HG03103 (cell line): ENCODE measurements at regions not wholly inside any gene's neighbourhood (a gene's known extent, or its start where the extent isn't known, plus 50 kb on each side); places are given as distances from the start of the nearest gene placed in this dataset.
"Not testable (repeated sequence)": the region's sequence is repeated elsewhere in the genome, so short reads cannot be mapped to it uniquely, and the experiment has no call there.

Source experiments
- ATAC-seq: cut with Tn5 transposase; IDR thresholded peaks from one replicate; pipeline ENCODE4 v1.9.1; 2021; ENCODE audit warnings: low read depth; ENCODE audit not compliant: unreplicated experiment

DNA sequence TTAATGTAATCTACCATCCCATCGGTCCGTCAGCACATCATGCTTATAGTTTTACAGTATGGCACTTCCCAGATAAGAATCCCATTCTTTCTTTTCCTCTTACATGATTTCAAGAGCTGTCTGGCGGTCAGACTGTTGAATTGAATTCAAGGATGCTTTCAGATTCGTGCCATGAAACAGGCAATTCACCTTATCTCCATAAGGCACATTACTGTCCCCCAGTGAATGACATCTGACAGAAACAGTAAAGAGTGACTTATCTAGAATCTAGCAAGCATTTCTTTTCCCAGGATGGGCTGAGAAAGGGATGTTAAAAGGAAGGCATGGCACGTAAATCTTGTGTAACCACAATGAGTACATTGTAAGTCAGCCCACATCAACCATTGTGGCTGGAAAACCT is 61.1 kb upstream of the SEM1 start:
- ATAC-seq, result no peak

DNA sequence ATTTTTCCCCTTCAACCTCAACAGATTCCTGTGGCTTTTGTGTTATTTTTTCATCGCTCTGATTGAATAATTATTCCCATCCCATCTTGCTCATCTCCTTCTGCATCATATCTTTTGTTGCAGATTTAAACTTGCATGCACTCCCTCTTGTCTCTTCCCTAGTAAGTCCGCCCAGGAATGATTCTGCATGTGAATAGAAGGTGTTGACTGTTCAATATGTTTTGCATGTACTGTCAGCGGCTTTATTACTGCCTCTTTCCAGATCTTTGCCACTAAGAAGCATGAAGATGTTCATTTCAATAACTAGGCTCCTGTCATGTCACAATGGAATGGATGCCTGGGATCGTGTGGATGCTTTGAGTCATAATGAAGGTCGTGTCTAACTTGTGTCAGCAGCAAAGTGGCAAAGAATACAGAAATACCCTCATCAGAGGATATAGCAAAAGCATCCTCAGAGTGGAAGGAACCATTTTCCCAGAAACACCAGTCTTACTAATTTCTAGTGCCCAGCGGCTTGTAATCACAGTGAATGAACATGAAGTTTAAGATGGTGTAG is 62.6 kb upstream of the SEM1 start:
- no peak for ATAC-seq

DNA sequence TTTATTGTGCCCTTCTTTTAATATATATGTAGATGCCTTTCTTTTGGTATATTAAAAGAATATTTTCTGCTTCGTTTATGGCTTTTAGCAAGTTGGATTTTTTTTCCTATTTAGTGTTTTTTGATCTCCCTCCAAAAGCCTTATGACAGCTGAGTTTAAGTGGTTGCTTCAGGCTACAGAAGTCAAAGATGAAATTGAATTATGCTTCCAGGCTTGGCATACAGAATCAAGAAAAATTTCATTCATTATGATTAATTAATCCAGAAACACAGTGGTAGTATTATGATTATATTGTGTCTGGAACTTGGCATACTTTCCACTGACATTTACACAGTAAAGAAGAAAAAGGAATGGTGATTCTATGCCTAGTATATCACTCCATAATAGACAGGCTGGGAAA is 63.8 kb upstream of the SEM1 start:
- no peak for ATAC-seq

DNA sequence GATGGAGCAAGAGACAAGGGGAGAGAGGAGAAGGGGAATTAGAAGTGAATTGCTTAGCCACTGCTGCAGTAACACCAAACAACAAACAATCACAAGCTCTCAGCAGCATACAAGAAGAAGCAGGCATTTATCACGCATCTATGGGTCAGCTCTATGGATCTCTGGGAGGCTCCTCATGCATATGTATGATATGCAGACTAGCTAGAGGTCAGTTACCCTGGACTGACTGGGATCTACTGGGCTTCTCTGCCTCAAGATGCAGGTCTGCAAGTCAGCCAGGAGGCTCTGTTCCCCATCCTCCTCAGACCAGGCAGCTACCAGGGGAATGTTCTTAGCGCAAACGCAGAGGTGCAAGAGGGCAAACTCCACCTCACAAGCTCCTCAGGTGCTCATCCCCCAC is 64.7 kb upstream of the SEM1 start:
- ATAC-seq, result no peak

DNA sequence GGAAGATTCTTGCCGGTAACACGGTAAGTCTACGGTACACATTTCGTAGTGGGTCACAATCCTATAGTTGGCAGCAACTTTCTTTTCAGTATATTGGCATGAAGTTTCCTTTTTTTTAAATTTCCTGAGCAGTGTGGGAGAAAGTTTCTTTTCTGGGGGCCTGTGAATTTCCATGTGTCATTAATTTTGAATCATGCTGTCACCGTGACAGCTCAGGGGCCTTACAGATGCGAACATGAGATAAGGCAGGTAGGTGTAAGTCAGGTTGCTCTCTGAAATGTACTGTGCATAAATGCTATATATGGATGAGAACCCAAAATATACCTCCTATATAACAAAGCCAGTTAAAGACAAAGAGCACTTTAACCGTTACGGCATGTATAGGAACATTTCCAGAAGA is 65.4 kb upstream of the SEM1 start:
- no peak for ATAC-seq

DNA sequence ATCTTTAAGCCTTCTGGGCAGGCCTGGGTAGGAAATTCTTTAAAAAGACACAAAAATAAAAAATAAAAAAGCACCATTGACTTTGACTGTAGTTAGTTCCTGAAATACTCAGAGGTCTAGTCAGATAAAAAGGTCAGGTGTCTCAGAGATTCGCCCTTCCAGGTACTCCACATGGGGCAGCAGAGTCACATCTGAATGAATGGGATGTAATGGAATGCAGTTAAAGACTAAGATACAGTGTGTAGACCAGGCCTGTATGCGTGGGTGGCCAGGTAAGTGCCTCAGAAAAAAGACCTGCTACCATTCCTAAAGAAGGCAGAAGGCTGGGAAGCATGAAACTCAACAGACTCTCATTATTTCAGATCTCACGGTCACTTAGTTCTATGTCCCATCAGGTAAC is 68.6 kb upstream of the SEM1 start:
- ATAC-seq, result no peak

DNA sequence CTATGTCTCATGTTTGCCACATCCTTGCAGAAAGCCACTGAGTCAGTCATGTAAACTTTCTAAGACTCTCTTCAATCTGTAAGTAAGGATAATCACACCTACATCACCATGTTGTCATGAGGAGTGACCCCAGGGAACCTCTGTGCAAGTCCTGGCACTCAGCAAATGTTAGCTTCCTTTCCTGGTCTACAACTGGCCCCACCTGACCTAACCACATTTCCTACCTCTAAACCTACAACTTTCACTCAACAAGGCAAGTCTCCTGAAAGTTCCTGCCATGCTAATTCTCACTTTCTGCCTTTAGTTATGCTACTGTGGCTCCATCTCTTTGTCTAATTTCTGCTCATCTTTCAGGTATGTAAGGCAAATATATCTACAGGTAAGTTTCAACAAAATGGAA is 72.3 kb upstream of the SEM1 start:
- no peak for ATAC-seq

DNA sequence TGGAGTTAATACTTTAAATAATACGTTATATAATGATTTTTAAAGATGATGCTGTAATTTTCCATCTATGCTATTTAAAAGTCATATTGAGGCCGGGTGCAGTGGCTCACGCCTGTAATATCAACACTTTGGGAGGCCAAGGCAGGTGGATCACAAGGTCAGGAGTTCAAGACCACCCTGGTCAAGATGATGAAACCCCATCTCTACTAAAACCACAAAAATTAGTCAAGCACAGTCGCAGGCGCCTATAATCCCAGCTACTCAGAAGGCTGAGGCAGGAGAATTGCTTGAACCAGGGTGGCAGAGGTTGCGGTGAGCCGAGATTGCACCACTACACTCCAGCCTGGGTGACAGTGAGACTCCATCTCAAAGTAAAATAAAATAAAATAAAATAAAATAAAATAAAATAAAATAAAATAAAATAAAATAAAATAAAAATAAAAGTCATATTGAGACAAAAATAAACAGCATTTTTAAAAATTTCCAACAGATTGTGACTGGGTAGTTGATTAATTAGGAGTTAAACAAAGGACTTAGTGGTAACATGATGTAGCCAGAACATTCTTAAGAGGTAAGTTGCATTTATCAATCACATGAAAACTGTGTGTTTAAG is 73.1 kb upstream of the SEM1 start:
- not testable (repeated sequence) for ATAC-seq

DNA sequence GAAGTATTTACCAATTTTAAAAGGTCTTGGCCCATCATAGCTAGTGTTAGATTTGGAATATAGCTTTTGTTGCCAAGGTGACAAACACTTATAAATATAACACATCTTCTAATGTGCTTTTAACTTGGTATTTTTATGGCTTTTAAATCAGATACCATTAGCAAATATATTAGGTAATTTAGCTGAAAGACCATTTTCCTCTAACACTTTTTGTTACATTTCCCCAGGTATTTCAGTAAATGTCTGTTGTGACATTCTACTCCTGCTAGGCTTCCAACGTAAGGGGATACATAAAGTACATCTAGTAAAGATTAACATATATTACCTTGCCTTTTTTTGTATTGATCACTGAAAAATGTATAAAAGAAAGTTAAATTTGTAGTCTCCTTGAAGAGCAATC is 75.0 kb upstream of the SEM1 start:
- ATAC-seq, result no peak

DNA sequence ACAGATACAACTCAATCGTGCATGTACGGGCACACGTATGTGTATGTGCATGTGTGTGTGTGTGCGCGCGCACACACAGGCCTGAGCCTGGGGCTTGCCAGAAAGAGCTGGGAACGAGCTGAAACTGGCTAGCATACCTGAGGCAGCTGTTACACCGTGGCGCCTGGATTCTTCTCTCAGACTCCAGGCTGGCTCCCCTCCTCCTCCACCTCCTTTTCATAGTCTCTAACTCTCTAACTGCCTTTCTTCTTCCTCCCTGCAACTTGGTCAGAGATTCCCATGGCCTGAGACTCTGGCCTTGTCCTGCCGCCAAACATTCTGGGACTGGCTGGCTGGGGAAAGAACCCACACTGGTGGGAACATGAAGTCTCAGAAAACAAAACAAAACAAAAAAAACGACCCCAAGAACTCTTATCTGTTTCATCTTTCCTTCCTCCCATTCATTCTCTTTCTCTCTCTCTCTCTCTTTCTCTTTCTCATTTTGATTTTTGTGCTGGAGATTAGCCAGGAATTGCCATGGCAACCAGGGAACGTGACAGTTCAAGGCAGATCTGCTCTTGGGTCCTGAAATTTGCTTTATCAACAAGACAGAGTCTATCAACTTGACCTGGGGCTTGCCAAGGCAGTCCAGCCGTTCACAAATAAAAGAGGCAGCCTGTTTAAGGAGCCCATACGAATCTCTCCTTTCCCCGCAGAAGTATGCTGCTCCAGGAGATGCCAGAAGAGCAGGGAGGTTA is 76.8 kb upstream of the SEM1 start:
- ATAC-seq, result no peak

DNA sequence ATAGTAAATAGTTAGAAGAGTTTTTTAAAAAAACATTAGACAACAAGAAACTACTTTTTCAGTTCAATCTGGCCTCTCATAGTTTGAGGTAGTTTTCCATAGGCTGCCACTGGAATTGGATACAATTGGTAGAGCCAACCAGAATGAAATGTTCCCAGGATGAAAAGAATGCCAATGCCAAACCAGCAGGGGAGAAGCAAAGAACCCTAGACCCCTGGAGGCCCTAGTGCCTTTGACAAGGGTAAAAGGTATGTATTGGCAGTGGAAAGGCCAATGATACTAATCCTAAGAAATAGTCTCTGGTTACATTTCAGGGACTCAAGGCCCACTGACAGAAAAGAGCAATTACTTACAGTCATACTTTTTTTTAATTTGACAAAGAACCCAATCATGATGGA is 77.4 kb upstream of the SEM1 start:
- no peak for ATAC-seq

DNA sequence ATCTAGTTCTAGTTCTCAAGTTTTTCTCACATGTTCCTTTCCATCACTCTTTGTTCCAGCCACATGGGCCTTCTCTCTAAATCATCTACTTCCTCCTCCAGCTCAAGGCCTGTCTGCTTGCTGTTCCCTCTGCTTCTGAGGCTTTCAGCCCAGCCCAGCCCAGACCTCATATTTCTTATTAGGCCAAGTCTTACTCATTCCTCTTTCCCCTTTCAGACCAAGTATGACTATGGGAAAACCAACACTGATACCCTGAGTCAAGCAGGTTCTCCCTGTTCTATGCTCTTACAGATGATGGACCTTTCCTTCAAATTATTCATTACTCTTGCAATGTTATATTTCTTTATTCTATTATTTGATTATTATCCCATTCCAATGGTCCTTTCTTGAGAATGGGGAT is 80.3 kb upstream of the SEM1 start:
- ATAC-seq, result no peak

DNA sequence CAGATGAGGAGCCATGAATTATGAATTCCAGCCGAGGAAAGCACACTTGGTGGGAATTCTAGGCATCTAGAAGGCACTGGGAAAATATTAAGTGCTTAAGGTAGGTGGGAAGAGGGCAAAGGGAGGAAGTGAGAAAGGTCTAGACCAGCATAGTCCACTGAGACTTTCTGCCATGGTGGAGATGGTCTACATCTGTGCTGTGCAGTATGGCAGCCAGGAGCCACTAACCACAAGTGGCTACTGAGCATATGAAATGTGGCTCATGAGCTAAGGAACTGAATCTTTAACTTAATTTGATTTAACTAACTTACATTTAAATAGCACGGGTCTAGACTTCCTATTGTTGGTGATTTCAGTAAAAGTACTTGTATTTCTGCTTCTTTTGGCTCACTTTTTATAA is 82.5 kb upstream of the SEM1 start:
- no peak for ATAC-seq

DNA sequence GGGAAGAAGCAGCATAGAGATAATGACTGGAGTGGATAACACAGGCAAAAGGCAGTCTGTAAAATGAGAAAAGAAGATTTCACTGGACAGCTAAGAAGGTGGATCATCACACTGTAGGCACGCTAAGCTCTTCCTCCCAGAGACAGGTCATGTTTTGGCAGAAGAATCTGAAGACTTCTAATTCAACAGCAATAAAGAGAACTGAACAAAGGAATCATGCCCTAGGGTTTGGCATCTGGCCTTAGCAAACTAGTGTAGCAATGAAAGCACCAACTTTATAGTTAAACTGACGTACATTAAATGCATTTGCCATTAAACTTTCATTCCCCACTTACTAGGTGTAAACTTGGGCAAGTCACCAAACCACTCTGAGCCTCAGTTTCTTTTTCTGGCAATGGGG is 84.4 kb upstream of the SEM1 start:
- ATAC-seq, result no peak

DNA sequence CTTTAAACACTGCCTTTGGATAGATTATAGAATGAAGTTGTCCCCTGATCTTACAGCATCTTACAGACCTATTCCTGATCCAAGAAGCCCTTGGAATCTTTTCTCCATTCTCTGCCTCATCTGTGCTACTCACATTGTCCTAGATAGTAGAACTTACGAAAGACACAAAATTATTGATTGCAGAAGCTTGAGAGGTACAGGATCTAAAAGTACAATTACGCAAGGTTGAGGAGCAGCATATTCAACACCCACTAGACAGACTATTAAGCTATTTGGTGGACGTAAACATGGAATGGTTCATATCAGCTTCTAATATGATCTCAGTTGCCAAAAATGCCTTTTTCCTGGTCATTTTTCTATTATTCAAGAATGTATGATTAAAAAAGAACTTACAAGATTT is 90.5 kb upstream of the SEM1 start:
- ATAC-seq, result no peak

DNA sequence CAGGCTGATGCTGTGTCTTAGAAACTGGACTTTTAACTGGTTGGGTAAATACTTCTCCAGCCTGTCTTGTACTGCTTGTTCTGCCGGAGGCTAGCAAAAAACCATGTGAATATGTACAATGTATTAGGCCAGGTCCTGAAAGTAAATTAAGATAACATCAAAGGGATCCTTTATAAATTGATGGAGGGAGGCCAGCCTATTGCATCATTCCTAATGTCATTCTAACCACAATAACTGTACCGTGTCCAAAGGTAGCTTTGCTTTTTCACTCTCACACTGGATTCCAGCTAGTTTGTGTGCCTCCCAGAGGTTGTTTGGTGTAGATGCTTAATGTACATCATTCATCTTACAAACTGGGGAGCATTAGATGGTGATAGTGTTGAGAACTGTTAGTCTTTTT is 91.2 kb upstream of the SEM1 start:
- no peak for ATAC-seq

DNA sequence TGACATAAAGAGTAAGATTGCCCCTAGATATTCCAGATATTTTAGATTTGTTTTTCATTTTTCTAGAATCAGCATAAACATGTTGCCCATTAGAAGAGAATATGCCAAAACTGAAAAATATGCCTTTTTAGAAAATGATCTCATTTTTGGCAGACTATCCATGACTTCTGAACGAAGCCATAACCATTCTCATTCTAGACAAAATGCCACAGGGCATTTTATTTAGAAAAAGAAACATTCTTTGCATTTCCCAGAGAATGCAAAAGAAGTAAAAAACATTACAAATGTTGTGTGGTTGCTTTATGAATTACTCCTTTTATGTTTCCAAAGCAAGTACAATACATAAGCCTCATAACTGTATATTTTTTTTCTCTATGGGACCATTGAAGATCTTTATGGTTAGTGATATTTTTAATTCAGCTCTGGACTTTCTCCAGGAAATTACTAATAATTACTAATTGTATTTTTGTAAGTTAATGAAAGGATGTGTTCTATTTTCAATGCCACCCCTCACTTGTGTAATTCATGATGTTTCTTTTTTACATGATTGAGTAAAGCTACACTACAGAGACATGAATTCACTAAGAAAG is 109.6 kb upstream of the SEM1 start:
- ATAC-seq, result no peak

DNA sequence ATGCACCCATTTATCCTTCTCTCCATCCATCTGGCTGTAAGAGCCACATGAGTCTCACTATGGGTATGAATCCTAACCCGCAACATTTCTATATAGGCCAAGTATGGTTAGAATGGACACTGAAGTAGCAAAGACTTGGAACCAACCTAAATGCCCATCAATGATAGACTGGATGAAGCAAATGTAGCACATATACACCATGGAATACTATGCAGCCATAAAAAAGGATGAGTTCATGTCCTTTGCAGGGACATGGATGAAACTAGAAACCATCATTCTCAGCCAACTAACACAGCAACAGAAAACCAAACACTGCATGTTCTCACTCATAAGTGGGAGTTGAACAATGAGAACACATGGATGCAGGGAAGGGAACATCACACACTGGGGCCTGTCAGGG is 111.5 kb upstream of the SEM1 start:
- not testable (repeated sequence) for ATAC-seq

DNA sequence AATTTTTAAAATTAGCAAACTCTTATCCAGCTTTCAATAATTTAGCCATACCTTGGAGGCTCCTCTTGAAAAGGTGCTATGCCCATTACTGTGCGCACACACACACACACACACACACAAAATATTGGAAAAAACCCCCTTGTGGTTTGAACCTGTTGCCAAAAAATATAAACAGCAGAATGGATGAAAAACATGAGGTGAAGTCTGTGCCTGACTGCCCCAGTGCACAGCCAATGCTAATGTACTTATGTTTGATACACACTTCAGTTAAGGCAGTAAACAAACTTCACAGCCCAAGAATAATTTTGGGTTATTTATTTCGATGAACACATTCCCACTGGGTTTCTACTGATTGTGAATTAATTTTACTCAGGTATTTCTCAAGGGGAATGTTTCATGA is 113.2 kb upstream of the SEM1 start:
- no peak for ATAC-seq

DNA sequence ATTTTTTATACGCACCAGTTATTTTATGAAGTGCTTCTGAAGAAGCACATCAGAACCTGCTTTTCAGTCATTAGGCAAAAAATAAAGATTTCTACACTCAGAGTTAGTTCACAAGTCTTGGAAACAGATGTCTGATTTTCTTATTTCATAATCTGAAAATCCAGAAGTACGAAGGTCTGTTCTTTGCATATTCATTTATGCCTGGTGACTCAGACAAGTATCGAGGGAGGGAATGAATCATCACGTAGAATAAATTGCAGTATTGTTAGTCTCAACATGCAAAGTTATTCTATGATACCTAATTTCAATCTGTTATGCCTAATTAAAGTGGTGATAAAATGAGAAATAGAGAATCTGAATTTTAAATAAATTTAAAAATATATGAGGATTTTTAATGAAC is 113.6 kb upstream of the SEM1 start:
- no peak for ATAC-seq

DNA sequence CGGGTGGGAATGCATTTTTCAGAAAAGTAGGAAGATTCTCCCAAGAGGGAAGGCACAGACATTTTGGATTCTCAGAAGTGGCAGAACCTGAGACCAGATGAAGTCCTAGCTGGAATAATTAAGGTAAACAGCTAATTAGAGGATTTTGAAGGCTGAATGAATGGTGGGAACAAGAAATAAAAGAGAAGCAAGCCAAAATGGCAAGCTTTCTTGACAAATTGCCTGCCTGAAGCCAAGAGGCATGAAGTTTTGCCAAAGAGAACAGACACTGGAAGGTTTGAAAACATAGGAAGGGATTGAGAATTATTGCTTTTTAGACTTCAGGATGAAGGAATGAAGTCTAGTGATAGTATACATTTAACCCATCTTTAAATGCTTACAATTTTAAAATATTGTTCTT is 115.0 kb upstream of the SEM1 start:
- ATAC-seq, result no peak

DNA sequence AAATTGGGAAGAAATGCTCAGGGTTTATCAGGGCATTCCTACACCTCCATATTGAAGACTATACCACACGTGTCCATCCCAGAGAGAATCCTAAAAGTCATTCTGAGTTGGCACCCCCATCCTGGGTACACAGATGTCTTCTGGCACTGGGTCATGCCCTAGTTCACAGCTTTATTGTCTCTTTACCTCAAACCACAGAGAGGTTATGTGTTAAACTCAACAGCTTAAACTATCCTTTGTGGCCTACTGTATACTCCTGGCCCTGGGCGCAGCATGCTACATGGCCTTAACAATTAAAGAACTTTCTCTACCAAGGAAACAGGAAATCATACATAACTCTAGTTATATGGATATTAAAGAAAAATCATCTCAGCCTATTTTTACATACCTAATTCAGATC is 115.6 kb upstream of the SEM1 start:
- no peak for ATAC-seq
